Heart left ventricle (tissue), 16 donors: ENCODE measurements at regions not wholly inside any gene's neighbourhood (a gene's known extent, or its start where the extent isn't known, plus 50 kb on each side); places are given as distances from the start of the nearest gene placed in this dataset.
"Not testable (repeated sequence)": the region's sequence is repeated elsewhere in the genome, so short reads cannot be mapped to it uniquely, and the experiment has no call there.

ENCODE experiments used
- ATAC-seq, 4 donors: fragments of 200-7000 bp; cut with Tn5 transposase; one replicate each; pipeline ENCODE4 v1.9.1; 2020 to 2022; ENCODE audit warnings: moderate library complexity in 4 of 4, mild to moderate bottlenecking in 3 of 4, moderate number of reproducible peaks in 1 of 4
- DNase-seq, 5 donors: peaks; one replicate each; pipeline ENCODE4 v3.0.0-alpha.2; 2020
- H3K27ac ChIP-seq, 12 donors: fragments of 200-600 bp; sonication (generic) in 4 of 12; one replicate each; pipeline versions ENCODE4 v1.5.0 to v1.8.0; 2016 to 2022; ENCODE audit warnings: mild to moderate bottlenecking in 2 of 12
- H3K27me3 ChIP-seq, 9 donors: fragments of 200-600 bp; sonication (generic) in 2 of 9; one replicate each; pipeline versions ENCODE4 v1.5.1 to v1.8.0; 2016 to 2022; ENCODE audit warnings: mild to moderate bottlenecking in 3 of 9
- H3K36me3 ChIP-seq, 9 donors: fragments of 200-600 bp; sonication (generic) in 2 of 9; one replicate each; pipeline versions ENCODE4 v1.5.0 to v1.8.0; 2018 to 2022; ENCODE audit warnings: mild to moderate bottlenecking in 2 of 9
- H3K4me1 ChIP-seq, 12 donors: fragments of 200-600 bp; sonication (generic) in 4 of 12; one replicate each; pipeline versions ENCODE4 v1.5.0 to v1.8.0; 2016 to 2022; ENCODE audit warnings: mild to moderate bottlenecking in 3 of 12
- H3K4me3 ChIP-seq, 12 donors: fragments of 200-600 bp; sonication (generic) in 4 of 12; one replicate each; pipeline versions ENCODE4 v1.5.0 to v1.8.0; 2017 to 2022; ENCODE audit warnings: mild to moderate bottlenecking in 9 of 12, moderate library complexity in 4 of 12
- H3K9me3 ChIP-seq, 12 donors: fragments of 200-600 bp; sonication (generic) in 4 of 12; one replicate each; pipeline versions ENCODE4 v1.5.0 to v1.8.0; 2016 to 2022; ENCODE audit warnings: mild to moderate bottlenecking in 1 of 12
- POLR2A ChIP-seq, 2 donors: fragments of 450-650 bp; IDR thresholded peaks; one replicate each; pipeline ENCODE4 v1.6.1; 2017; ENCODE audit warnings: antibody characterized with exemption in 2 of 2, mild to moderate bottlenecking in 2 of 2, moderate library complexity in 2 of 2
- WGBS, 4 donors: extraction: QIAGEN DNeasy Blood & Tissue Kit in 2 of 4; methylation state at CpG; one replicate each; pipeline versions ENCODE4 v1.1.5 to v1.1.7; 2013 to 2018; 5-methylcytosine and 5-hydroxymethylcytosine counted together
- intact Hi-C, 10 donors: fragments of 100-400 bp; cut with DNase I; formaldehyde crosslinking; loops; one replicate each; pipeline versions ENCODE4 v1.11.1 to v1.14.2; 2022
- TF ChIP-seq, protein P1 (sequence below), 12 donors: fragments of 200-600 bp; sonication (generic) in 4 of 12; IDR thresholded peaks; one replicate each; pipeline versions ENCODE4 v1.5.0 to v1.8.0; 2018 to 2022; ENCODE audit warnings: antibody characterized with exemption in 12 of 12, mild to moderate bottlenecking in 5 of 12
- donor health status: ischemic (EF 13 %, LVEDD 7.1; RV severe dilation, severe dysfunction).
- donor health status: healthy with polysubstance abuse.
- donor health status: DM: no; HTN: yes; CAD: no.
- donor health status: DM: no; HTN: no; CAD: no.
- donor health status: ischemic (EF 25% LVEDD 6.9; RV normal size, moderate dysfunction).
- donor health status: ischemic (EF 25% LVEDD 5.7; RV mildly dilated, moderate dysfunction).
- donor health status: healthy.
- donor health status: DM: yes; HTN: yes; CAD: no.
- donor health status: ischemic (EF 35%, LVEDD 5.7; RV mildly dilated, moderate dysfunction).
- donor health status: nonischemic (EF 11% LVEDD 7.7; RV severe dilation, severe dysfunction).
- donor health status: DM: yes; HTN: yes; CAD: no.
- donor health status: PGD.
- donor health status: ischemic (EF 29% LVEDD 5.4; RV normal size, mild dysfunction).
- donor health status: nonischemic (EF 23%, LVEDD 6.1; RV moderate dilation, normal function).

DNA sequence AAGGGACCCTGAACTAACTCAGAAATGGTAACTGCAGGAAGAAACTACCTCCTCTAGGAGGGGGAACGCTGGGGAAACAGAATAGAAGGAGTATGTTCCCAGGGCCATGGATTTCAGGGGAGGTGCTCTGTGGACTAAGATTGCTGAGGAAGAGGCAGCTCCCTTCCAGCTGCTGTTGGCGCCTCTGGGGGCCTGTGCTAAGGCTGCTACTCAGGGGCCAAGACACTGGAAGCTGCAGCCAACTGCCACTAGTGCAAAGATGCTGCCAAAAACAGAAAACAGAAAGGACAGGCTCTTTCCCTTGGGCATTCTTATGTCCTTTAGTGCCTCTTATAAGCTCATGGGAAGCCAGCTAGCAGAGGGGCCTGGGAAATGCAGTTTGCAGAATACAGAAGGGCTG, 58.0 kb upstream of the SGIP1 start:
- no peaks in the 10 kb centered on the region for H3K36me3 ChIP-seq
- ATAC-seq (peak in 3 of 4 donors; percentile 48 to 61 (median 54)), DNase-seq (peak in 4 of 5 donors; percentile 24 to 49 (median 42))
- WGBS, 4 donors: 62 to 70% (median 68%) methylated on average over 2 of the region's 2 CpGs
- no peak for TF ChIP-seq POLR2A (IDR thresholded peaks at IDR 0.05)
- TF ChIP-seq, protein P1, sequence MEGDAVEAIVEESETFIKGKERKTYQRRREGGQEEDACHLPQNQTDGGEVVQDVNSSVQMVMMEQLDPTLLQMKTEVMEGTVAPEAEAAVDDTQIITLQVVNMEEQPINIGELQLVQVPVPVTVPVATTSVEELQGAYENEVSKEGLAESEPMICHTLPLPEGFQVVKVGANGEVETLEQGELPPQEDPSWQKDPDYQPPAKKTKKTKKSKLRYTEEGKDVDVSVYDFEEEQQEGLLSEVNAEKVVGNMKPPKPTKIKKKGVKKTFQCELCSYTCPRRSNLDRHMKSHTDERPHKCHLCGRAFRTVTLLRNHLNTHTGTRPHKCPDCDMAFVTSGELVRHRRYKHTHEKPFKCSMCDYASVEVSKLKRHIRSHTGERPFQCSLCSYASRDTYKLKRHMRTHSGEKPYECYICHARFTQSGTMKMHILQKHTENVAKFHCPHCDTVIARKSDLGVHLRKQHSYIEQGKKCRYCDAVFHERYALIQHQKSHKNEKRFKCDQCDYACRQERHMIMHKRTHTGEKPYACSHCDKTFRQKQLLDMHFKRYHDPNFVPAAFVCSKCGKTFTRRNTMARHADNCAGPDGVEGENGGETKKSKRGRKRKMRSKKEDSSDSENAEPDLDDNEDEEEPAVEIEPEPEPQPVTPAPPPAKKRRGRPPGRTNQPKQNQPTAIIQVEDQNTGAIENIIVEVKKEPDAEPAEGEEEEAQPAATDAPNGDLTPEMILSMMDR (IDR thresholded peaks at IDR 0.05): no peak
- intact Hi-C loops: no loop called here
- no peaks in the 10 kb centered on the region for H3K27me3 ChIP-seq
- H3K27ac ChIP-seq: peak overlapping the region in 1 of 12 donors; percentile 4
- peaks cover 0 to 5% (median 0%) of the 10 kb centered on the region in 12 donors for H3K4me1 ChIP-seq
- peaks cover 0 to 10% (median 0%) of the 10 kb centered on the region in 12 donors for H3K9me3 ChIP-seq
- no peak overlapping the region for H3K4me3 ChIP-seq

GRCh38 chr1:66476774-66477173, 57.2 kb upstream of the SGIP1 start:
- Histone ChIP-seq H3K4me1 (peaks cover 0 to 5% (median 0%) of the 10 kb centered on the region in 12 donors), H3K27ac (no peak overlapping the region), H3K9me3 (peaks cover 0 to 10% (median 0%) of the 10 kb centered on the region in 12 donors), H3K27me3 (no peaks in the 10 kb centered on the region), H3K36me3 (no peaks in the 10 kb centered on the region), H3K4me3 (no peak overlapping the region)
- no peak for DNase-seq
- WGBS, 4 donors: 78 to 87% (median 84%) methylated on average over 1 of the region's 1 CpG
- no peak for ATAC-seq
- intact Hi-C loops: no loop called here
- TF ChIP-seq, protein P1 (IDR thresholded peaks at IDR 0.05): no peak
- no peak for TF ChIP-seq POLR2A (IDR thresholded peaks at IDR 0.05)

DNA sequence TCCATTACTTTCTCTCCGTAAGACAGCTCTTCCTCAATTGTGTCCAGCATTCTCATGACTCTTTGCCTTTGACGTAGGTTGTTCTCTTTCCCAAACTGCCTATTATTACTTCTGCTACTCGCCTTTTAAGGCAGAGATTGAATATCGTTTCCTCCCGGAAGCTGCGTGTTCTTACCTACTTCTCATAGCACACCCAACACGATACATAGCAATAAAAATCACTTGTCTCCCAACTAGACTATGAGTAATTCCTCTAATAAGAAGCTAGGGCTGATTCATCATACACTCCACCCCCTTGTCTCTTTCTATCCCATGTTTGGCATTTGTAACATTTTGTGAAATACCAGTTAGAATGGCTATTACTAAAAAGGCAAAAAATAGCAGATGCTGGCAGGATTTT, 55.8 kb upstream of the SGIP1 start:
- Histone ChIP-seq H3K9me3 (peaks cover 0 to 10% (median 0%) of the 10 kb centered on the region in 12 donors), H3K36me3 (no peaks in the 10 kb centered on the region), H3K27ac (no peak overlapping the region), H3K27me3 (no peaks in the 10 kb centered on the region), H3K4me3 (no peak overlapping the region), H3K4me1 (peaks cover 0 to 5% (median 0%) of the 10 kb centered on the region in 12 donors)
- intact Hi-C loops: no loop called here
- TF ChIP-seq POLR2A (IDR thresholded peaks at IDR 0.05): no peak
- TF ChIP-seq, protein P1 (IDR thresholded peaks at IDR 0.05): no peak
- 96 to 98% (median 97%) methylated on average over 7 of the region's 7 CpGs for WGBS, 4 donors
- no peak for ATAC-seq
- no peak for DNase-seq

GRCh38 chr1:66480162-66480561, 53.8 kb upstream of the SGIP1 start:
- intact Hi-C loops: no loop called here
- DNase-seq (no peak), ATAC-seq (no peak)
- H3K4me3 ChIP-seq: no peak overlapping the region
- TF ChIP-seq, protein P1 (IDR thresholded peaks at IDR 0.05): no peak
- no peak for TF ChIP-seq POLR2A (IDR thresholded peaks at IDR 0.05)
- no peaks in the 10 kb centered on the region for H3K36me3 ChIP-seq
- H3K9me3 ChIP-seq: peaks cover 0 to 10% (median 0%) of the 10 kb centered on the region in 12 donors
- H3K27ac ChIP-seq: no peak overlapping the region
- H3K27me3 ChIP-seq: no peaks in the 10 kb centered on the region
- H3K4me1 ChIP-seq: peaks cover 0 to 5% (median 0%) of the 10 kb centered on the region in 12 donors
- 87 to 93% (median 91%) methylated on average over 3 of the region's 3 CpGs for WGBS, 4 donors

DNA sequence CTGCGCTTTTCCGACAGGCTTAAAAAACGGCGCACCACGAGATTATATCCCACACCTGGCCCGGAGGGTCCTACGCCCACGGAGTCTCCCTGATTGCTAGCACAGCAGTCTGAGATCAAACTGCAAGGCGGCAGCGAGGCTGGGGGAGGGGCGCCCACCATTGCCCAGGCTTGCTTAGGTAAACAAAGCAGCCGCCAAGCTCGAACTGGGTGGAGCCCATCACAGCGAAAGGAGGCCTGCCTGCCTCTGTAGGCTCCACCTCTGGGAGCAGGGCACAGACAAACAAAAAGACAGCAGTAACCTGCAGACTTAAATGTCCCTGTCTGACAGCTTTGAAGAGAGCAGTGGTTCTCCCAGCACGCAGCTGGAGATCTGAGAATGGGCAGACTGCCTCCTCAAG, 52.7 kb upstream of the SGIP1 start:
- ATAC-seq, H3K4me1 ChIP-seq, H3K27me3 ChIP-seq, DNase-seq, H3K9me3 ChIP-seq, H3K27ac ChIP-seq, H3K4me3 ChIP-seq, H3K36me3 ChIP-seq, intact Hi-C loops: not testable (repeated sequence)
- WGBS, 4 donors: 75 to 81% (median 80%) methylated on average over 7 to 15 of the region's 15 CpGs; no CpG with 5 or more reads in 1 of the 4 donors
